ENCODE measurements at regions not wholly inside any gene's neighbourhood (a gene's known extent, or its start where the extent isn't known, plus 50 kb on each side); places are given as distances from the start of the nearest gene placed in this dataset.

GRCh38 chr7:1325646-1326510 is 93.2 kb downstream of the UNCX start:
- TF ChIP-seq, protein P1, sequence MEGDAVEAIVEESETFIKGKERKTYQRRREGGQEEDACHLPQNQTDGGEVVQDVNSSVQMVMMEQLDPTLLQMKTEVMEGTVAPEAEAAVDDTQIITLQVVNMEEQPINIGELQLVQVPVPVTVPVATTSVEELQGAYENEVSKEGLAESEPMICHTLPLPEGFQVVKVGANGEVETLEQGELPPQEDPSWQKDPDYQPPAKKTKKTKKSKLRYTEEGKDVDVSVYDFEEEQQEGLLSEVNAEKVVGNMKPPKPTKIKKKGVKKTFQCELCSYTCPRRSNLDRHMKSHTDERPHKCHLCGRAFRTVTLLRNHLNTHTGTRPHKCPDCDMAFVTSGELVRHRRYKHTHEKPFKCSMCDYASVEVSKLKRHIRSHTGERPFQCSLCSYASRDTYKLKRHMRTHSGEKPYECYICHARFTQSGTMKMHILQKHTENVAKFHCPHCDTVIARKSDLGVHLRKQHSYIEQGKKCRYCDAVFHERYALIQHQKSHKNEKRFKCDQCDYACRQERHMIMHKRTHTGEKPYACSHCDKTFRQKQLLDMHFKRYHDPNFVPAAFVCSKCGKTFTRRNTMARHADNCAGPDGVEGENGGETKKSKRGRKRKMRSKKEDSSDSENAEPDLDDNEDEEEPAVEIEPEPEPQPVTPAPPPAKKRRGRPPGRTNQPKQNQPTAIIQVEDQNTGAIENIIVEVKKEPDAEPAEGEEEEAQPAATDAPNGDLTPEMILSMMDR (IDR thresholded peaks at IDR 0.05) = no peak
- TF ChIP-seq POLR2A (IDR thresholded peaks at IDR 0.05) = no peak

Data from heart left ventricle (tissue), 13 donors.